B cell (primary cell): ENCODE measurements at regions not wholly inside any gene's neighbourhood (a gene's known extent, or its start where the extent isn't known, plus 50 kb on each side); places are given as distances from the start of the nearest gene placed in this dataset.

Experiments used
- EZH2 ChIP-seq: IDR thresholded peaks from 2 replicates; pipeline ENCODE4 v1.6.1; 2012; ENCODE audit warnings: borderline replicate concordance, low read depth, mild to moderate bottlenecking, moderate library complexity, low read length; ENCODE audit not compliant: insufficient read depth, poor library complexity, severe bottlenecking
- TF ChIP-seq, protein P1 (sequence below): fragments of 200-600 bp; IDR thresholded peaks from one replicate; pipeline ENCODE4 v1.8.0; 2022; ENCODE audit warnings: antibody characterized with exemption, mild to moderate bottlenecking

DNA sequence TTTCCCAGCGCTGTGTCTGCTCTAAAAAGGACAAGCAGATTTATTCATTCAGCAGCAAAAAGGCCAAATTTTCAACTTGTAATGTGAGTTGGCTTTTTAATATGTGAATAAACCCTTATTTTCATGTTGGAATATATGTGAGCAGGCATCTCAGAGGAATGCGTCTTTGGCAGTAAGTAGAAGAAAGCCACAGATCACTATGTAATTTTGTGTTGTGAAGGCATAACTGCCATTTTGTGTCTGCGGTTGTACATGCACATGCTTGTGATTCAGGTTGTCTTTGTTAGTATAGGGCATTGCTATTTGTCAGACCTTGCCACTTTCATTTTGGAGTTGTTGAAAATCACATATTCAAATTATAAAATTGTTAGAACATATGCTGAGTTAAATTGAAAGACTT, 398.8 kb upstream of the RGS6 start:
- TF ChIP-seq, protein P1, sequence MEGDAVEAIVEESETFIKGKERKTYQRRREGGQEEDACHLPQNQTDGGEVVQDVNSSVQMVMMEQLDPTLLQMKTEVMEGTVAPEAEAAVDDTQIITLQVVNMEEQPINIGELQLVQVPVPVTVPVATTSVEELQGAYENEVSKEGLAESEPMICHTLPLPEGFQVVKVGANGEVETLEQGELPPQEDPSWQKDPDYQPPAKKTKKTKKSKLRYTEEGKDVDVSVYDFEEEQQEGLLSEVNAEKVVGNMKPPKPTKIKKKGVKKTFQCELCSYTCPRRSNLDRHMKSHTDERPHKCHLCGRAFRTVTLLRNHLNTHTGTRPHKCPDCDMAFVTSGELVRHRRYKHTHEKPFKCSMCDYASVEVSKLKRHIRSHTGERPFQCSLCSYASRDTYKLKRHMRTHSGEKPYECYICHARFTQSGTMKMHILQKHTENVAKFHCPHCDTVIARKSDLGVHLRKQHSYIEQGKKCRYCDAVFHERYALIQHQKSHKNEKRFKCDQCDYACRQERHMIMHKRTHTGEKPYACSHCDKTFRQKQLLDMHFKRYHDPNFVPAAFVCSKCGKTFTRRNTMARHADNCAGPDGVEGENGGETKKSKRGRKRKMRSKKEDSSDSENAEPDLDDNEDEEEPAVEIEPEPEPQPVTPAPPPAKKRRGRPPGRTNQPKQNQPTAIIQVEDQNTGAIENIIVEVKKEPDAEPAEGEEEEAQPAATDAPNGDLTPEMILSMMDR = no peak
- no peak for TF ChIP-seq EZH2
